ENCODE measurements at regions not wholly inside any gene's neighbourhood (a gene's known extent, or its start where the extent isn't known, plus 50 kb on each side); places are given as distances from the start of the nearest gene placed in this dataset.
A peak's percentile ranks its signal among the peaks of the same experiment; 100 is the strongest.

DNA sequence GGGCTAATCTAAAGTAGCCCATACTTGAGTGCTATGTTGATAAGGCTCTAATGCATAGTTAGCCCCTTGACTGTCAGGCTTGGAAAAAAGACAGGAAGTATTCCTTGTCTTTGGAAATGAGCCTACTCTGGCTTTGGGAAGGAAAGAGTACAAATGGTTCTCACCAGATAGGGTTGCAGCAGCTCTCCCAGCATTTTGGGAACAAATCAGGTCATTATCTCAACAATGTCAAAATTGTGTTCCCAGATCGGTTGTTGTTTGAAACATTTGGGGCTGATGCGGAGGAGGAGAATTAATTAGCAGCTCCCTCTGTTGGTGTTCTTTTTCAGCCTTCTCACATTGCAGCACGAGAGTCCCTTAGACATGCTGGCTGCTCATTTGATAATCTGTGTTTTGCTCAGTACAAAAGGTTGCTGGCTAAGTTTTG, 294.7 kb upstream of the DMRT1 start:
- FAIRE-seq = no peak
- DNase-seq (ENCODE audit: insufficient read length, low spot score) = no peak
- no peak for TF ChIP-seq TAF1 (IDR thresholded peaks at IDR 0.05; ENCODE audit: low read depth, low read length)

DNA sequence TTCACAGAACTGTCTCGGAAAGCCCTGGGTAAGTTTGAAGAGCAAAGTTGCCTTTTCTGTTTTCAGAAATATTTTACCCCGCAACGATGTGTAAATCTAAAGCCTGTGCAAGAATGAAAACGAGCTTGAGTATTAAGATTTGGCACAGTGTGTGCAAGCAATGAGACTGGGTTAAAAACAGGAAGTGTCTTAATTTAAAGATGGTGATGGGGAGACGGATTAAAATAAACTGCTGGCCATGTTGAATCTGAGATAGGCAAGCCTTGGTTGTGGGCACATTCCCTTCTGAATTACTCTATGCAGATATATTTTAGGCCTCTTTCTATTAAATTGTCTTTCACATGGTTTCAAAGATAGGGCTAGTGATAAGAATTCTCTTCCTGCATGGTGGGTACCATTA, 294.2 kb upstream of the DMRT1 start:
- TF ChIP-seq TAF1 (IDR thresholded peaks at IDR 0.05; ENCODE audit: low read depth, low read length) (no peak), SPI1 (IDR thresholded peaks at IDR 0.05; ENCODE audit: low read depth, low read length) (peak; percentile 47; the same call in 1 of the 2 replicates)
- DNase-seq (ENCODE audit: insufficient read length, low spot score) = no peak
- no peak for FAIRE-seq

DNA sequence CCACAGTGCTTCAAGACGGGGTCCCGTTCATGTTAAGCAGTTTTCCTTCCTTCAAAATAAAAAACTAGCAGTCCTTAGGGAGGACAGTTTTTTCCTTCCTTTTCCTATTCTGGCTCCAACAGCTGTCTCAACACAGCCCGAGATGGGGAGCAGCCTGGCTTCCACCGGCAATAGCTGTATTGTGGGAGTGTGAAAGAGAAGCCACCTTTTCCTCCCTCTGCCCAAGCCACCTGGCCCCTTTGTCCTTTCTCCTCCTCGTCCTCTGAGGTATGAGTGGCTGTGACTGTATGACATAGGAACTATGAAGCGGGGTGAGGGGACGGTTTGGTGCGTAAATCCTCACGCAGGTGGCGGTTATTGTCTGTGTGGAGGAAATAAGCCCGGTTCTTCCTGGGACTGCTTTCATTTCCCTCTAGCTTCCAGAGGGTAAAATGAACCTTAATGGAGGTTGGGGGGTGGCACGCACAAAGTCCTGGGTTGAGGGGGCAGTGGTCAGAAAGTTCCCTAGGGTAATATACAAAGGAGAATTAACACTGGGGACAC, 292.0 kb upstream of the DMRT1 start:
- DNase-seq (ENCODE audit: insufficient read length, low spot score) (no peak), FAIRE-seq (no peak)
- TF ChIP-seq POLR2AphosphoS5 (IDR thresholded peaks at IDR 0.05; ENCODE audit: low read depth, low read length) (no peak), TAF1 (IDR thresholded peaks at IDR 0.05; ENCODE audit: low read depth, low read length) (no peak), POLR2A (IDR thresholded peaks at IDR 0.05; ENCODE audit: low read depth, low read length) (no peak), POU2F2 (IDR thresholded peaks at IDR 0.05; ENCODE audit: low read depth, low read length) (no peak), PAX5 (IDR thresholded peaks at IDR 0.05; ENCODE audit: insufficient read depth, low read length, severe bottlenecking) (no peak), SPI1 (IDR thresholded peaks at IDR 0.05; ENCODE audit: low read depth, low read length) (no peak)

DNA sequence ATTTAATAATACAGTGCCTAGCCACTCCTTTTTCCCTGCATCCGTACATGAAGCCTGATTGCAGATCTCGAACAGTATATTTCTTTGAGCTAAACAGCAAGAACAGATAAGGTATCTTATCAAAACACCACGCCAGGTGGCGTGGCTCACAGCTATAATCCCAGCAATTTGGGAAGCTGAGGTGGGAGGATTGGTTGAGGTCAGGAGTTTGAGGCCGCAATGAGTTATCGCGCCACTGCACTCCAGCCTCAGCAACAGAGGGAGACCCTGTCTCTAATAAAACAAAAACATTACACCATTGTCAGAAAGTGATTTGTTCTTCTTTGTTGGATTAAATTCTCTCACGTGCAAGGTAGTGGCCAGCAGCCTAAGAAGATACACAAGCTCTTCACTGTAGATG, 291.2 kb upstream of the DMRT1 start:
- DNase-seq (ENCODE audit: insufficient read length, low spot score) = no peak
- no peak for FAIRE-seq
- TF ChIP-seq SPI1 (IDR thresholded peaks at IDR 0.05; ENCODE audit: low read depth, low read length) (no peak), POLR2A (IDR thresholded peaks at IDR 0.05; ENCODE audit: low read depth, low read length) (no peak)

DNA sequence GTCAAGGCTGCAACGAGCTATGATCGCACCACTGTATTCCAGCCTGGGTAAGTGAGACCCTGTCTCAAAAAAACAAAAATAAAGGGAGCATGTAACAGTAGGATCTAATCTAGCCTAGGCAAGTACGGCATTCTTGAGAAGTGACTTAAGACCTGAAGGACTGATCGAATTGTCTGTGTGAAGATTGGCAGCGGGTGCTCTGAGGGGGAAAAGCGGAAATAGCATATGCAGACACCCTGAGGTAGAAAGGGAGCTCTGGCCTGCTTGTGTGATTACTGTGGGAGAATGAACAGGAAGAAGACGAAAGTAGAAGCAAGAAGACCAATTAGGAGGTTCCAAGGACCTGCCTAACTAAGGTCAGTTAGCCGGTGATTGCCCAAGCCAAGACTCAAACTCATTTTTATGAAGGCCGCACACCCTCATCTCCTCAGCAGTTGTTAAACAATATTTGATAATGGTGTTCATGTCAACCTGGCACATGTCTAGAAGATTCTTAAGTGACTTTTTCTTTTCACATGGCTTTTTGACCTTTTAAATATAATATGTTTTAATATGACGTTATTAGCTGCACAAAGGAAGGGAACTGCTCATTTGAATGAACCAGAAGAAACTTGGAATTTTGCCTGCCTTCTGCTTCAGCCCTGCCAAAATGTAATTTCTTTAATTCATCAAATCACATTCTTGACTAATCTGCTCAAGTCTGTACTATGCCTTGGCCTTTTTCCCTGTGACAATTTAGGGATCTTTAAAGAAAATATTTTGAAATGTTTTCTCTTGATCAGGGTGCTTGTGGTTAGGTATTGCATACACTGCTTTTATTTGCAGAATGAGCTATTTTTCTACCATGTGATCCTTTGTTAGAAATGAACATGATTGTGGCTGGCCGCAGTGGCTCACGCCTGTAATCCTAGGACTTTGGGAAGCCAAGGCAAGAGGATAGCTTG, 289.2 kb upstream of the DMRT1 start:
- DNase-seq (ENCODE audit: insufficient read length, low spot score) = no peak
- no peak for FAIRE-seq

DNA sequence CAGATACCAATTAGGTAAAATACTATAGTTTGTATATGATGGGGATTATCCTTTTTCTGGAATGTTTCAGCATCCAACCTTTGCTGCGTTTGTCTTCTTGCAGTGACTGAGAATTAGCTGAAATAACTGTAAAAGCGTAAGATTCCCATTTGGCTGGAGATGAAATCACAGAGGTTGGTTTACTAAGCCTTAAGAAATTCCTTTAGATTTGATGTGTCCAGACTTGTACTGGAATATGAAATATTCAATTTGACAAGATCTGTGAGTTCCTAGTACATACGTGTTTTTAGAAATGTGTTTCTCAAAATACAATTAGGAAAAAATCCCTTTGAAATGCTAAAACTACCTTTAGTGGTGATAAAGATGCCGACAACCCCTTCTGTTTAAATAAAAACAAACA, 286.0 kb upstream of the DMRT1 start:
- TF ChIP-seq TAF1 (IDR thresholded peaks at IDR 0.05; ENCODE audit: low read depth, low read length) (no peak), POU2F2 (IDR thresholded peaks at IDR 0.05; ENCODE audit: low read depth, low read length) (no peak), POLR2AphosphoS5 (IDR thresholded peaks at IDR 0.05; ENCODE audit: low read depth, low read length) (no peak), SPI1 (IDR thresholded peaks at IDR 0.05; ENCODE audit: low read depth, low read length) (no peak)
- no peak for FAIRE-seq
- DNase-seq (ENCODE audit: insufficient read length, low spot score) = no peak

More for the DNA sequence above, 289.2 kb upstream of the DMRT1 start:
- TF ChIP-seq POU2F2 (IDR thresholded peaks at IDR 0.05; ENCODE audit: low read depth, low read length) = no peak
- no peak for TF ChIP-seq SPI1 (IDR thresholded peaks at IDR 0.05; ENCODE audit: low read depth, low read length)
- TF ChIP-seq PAX5 (IDR thresholded peaks at IDR 0.05; ENCODE audit: insufficient read depth, low read length, severe bottlenecking) = no peak
- no peak for TF ChIP-seq POLR2AphosphoS5 (IDR thresholded peaks at IDR 0.05; ENCODE audit: low read depth, low read length)
- TF ChIP-seq POLR2A (IDR thresholded peaks at IDR 0.05; ENCODE audit: low read depth, low read length) = no peak
- TF ChIP-seq TAF1 (IDR thresholded peaks at IDR 0.05; ENCODE audit: low read depth, low read length) = no peak

DNA sequence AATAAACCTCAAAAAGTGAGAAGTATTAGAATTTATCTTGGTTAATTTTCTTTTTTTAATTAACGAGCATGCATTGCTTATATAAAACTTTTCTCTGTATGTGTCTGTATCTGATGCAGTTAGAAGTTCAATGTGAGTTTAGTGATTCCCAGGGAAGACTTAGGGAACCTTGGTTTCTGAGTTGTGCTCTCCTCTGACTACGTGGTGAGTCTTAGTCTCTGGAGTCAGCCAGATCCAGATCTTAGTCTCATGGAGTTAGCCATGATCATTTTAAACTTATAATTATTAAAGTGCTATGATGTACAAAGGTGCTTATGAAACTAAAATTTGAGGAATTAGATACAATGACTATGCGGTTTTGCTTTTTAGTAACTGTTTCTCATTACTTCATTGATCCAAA, 285.3 kb upstream of the DMRT1 start:
- TF ChIP-seq PAX5 (IDR thresholded peaks at IDR 0.05; ENCODE audit: insufficient read depth, low read length, severe bottlenecking) = no peak
- TF ChIP-seq TAF1 (IDR thresholded peaks at IDR 0.05; ENCODE audit: low read depth, low read length) = no peak
- no peak for TF ChIP-seq POLR2A (IDR thresholded peaks at IDR 0.05; ENCODE audit: low read depth, low read length)
- TF ChIP-seq POU2F2 (IDR thresholded peaks at IDR 0.05; ENCODE audit: low read depth, low read length) = no peak
- TF ChIP-seq SPI1 (IDR thresholded peaks at IDR 0.05; ENCODE audit: low read depth, low read length) = no peak
- TF ChIP-seq POLR2AphosphoS5 (IDR thresholded peaks at IDR 0.05; ENCODE audit: low read depth, low read length) = no peak
- DNase-seq (ENCODE audit: insufficient read length, low spot score) (no peak), FAIRE-seq (no peak)

DNA sequence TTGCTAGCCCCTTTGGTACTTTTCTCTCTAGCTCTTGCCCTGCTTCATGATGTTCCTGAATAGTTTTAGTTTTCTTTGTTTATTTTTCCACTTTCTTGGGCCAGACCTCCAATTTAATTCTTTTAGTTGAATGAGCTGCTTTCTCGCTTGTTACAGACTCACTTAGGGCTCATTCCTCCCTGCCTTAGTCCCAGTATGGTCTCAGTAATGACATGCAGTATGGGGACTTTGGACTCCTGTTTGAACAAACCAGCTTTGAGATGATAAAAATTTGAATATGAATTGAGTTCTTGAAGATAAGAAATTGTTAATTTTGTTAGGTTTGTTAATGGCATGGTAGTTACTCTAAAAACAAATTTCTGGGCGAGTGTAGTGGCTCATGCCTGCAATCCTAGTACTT, 284.8 kb upstream of the DMRT1 start:
- DNase-seq (ENCODE audit: insufficient read length, low spot score) (no peak), FAIRE-seq (no peak)
- TF ChIP-seq POU2F2 (IDR thresholded peaks at IDR 0.05; ENCODE audit: low read depth, low read length) (no peak), POLR2AphosphoS5 (IDR thresholded peaks at IDR 0.05; ENCODE audit: low read depth, low read length) (no peak), SPI1 (IDR thresholded peaks at IDR 0.05; ENCODE audit: low read depth, low read length) (no peak), POLR2A (IDR thresholded peaks at IDR 0.05; ENCODE audit: low read depth, low read length) (no peak), PAX5 (IDR thresholded peaks at IDR 0.05; ENCODE audit: insufficient read depth, low read length, severe bottlenecking) (no peak), TAF1 (IDR thresholded peaks at IDR 0.05; ENCODE audit: low read depth, low read length) (no peak)

DNA sequence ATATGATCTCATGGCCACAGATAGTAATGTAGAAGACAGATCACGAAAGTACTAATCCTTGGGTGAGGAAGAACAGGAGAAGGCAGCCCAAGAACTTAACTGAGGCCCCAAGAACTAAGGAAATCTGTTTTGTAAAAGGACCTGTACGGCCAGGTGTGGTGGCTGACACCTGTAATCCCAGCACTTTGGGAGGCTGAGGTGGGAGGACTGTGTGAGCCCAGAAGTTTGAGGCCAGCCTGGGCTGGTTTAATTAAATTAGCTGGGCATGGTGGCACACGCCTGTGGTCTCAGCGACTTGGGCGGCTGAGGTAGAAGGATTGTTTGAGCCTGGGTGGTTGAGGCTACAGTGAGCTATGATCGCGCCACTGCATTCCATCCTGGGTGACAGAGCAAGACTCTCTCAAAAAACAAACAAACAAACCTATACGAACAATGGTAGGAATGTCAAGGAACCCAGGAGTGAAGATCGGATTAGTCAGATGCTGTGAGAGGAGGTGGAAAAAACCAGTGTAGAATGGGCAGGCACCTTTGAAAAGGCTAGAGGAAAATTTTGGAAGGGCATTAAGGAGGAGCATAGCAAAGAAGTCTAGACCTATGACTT, 283.8 kb upstream of the DMRT1 start:
- TF ChIP-seq SPI1 (IDR thresholded peaks at IDR 0.05; ENCODE audit: low read depth, low read length) = no peak
- no peak for TF ChIP-seq TAF1 (IDR thresholded peaks at IDR 0.05; ENCODE audit: low read depth, low read length)
- no peak for TF ChIP-seq POU2F2 (IDR thresholded peaks at IDR 0.05; ENCODE audit: low read depth, low read length)
- TF ChIP-seq POLR2A (IDR thresholded peaks at IDR 0.05; ENCODE audit: low read depth, low read length) = no peak
- TF ChIP-seq PAX5 (IDR thresholded peaks at IDR 0.05; ENCODE audit: insufficient read depth, low read length, severe bottlenecking) = no peak
- TF ChIP-seq POLR2AphosphoS5 (IDR thresholded peaks at IDR 0.05; ENCODE audit: low read depth, low read length) = no peak
- FAIRE-seq (no peak), DNase-seq (ENCODE audit: insufficient read length, low spot score) (no peak)

DNA sequence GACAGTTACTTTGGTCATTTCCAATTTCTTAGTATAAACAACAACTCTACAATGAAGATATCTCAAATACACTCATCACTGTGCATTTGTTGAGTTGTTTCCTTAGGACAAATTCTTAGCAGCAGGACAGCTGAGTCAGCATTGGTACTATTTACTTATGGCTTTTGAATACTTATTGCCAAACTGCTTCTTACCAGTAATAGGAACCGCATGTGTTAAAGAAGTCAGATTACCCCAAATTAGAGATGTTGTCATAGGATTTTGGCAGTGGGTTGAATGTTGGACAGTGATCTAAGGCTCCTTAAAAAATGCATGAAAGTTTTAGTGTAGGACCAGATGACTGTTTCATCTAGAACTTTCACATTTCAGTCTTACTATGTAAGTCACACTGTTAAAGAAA, 280.1 kb upstream of the DMRT1 start:
- FAIRE-seq (no peak), DNase-seq (ENCODE audit: insufficient read length, low spot score) (no peak)
- no peak for TF ChIP-seq POLR2AphosphoS5 (IDR thresholded peaks at IDR 0.05; ENCODE audit: low read depth, low read length)
- TF ChIP-seq TAF1 (IDR thresholded peaks at IDR 0.05; ENCODE audit: low read depth, low read length) = no peak
- TF ChIP-seq PAX5 (IDR thresholded peaks at IDR 0.05; ENCODE audit: insufficient read depth, low read length, severe bottlenecking) = no peak
- no peak for TF ChIP-seq POU2F2 (IDR thresholded peaks at IDR 0.05; ENCODE audit: low read depth, low read length)
- TF ChIP-seq SPI1 (IDR thresholded peaks at IDR 0.05; ENCODE audit: low read depth, low read length) = no peak
- TF ChIP-seq POLR2A (IDR thresholded peaks at IDR 0.05; ENCODE audit: low read depth, low read length) = no peak

Data from GM12891 (cell line).